Tibial nerve (tissue), 3 donors: ENCODE measurements at regions not wholly inside any gene's neighbourhood (a gene's known extent, or its start where the extent isn't known, plus 50 kb on each side); places are given as distances from the start of the nearest gene placed in this dataset.

Source experiments
- CTCF ChIP-seq, 5 experiments: fragments of 200-600 bp in 3 of 5; fragments of 450-650 bp in 2 of 5; sonication (generic) in 3 of 5; IDR thresholded peaks; one replicate each; pipeline ENCODE4 v1.5.1; 2016 to 2019; ENCODE audit warnings: antibody characterized with exemption in 5 of 5, mild to moderate bottlenecking in 3 of 5, moderate library complexity in 2 of 5
- POLR2A ChIP-seq, 2 donors: fragments of 450-650 bp; IDR thresholded peaks; one replicate each; pipeline ENCODE4 v1.6.1; 2017; ENCODE audit warnings: antibody characterized with exemption in 2 of 2, mild to moderate bottlenecking in 2 of 2, moderate library complexity in 2 of 2

GRCh38 chr9:74444369-74444768 lies 52.8 kb upstream of the RORB start:
- TF ChIP-seq CTCF (IDR thresholded peaks at IDR 0.05) (no peak), POLR2A (IDR thresholded peaks at IDR 0.05) (no peak)
